ENCODE measurements at regions not wholly inside any gene's neighbourhood (a gene's known extent, or its start where the extent isn't known, plus 50 kb on each side); places are given as distances from the start of the nearest gene placed in this dataset.

DNA sequence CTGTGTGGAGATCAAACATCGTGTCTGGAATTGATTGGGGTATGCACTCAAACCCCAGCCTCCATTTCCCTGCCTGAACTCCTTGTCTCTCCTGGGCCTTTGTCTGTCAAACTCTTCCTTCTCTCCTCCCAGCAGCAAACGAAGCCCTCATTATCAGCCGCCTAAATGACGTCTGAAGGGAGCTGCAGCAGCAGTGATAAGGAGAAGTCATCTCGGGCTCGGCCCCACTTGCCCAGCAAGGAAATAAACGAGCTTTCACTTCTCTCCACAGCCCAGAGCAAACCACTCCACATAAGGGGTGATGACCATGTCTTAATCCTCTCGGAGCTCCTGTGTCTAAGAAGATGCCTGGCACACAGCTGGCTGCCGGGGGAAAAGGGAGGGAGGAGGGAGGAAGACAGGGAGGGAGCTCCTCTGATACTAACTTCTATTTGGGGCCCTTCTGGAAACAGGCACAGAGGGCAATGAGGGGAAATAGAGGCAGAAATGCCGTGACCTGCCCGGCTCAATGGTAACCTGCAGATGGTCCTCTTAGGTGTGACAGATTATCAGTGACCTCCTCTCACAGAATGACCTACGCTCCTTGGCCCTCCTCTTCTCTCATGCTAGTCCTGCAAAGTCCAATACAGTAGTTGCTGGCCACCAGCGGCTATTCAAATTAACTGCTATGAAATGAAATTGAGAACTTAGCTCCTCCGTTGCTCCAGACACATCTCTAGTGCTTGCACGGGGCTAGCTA, 100.4 kb downstream of the PXDC1 start:
- POLR2A ChIA-PET, result no interaction called here
- no peak for ATAC-seq (ENCODE audit: poor library complexity)
- H3K9me3 Mint-ChIP-seq, result no peaks in the 10 kb centered on the region
- CTCF ChIA-PET, result no interaction called here
- TF ChIP-seq, protein P1, sequence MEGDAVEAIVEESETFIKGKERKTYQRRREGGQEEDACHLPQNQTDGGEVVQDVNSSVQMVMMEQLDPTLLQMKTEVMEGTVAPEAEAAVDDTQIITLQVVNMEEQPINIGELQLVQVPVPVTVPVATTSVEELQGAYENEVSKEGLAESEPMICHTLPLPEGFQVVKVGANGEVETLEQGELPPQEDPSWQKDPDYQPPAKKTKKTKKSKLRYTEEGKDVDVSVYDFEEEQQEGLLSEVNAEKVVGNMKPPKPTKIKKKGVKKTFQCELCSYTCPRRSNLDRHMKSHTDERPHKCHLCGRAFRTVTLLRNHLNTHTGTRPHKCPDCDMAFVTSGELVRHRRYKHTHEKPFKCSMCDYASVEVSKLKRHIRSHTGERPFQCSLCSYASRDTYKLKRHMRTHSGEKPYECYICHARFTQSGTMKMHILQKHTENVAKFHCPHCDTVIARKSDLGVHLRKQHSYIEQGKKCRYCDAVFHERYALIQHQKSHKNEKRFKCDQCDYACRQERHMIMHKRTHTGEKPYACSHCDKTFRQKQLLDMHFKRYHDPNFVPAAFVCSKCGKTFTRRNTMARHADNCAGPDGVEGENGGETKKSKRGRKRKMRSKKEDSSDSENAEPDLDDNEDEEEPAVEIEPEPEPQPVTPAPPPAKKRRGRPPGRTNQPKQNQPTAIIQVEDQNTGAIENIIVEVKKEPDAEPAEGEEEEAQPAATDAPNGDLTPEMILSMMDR (IDR thresholded peaks at IDR 0.05), result no peak
- H3K27me3 Mint-ChIP-seq, result peaks cover 15% of the 10 kb centered on the region
- no peak overlapping the region for H3K4me3 Mint-ChIP-seq
- intact Hi-C loops (cut with DNase I, micrococcal nuclease), result no loop called here
- H3K4me1 ChIP-seq (ENCODE audit: insufficient read depth, low read length), result no peaks in the 10 kb centered on the region
- no peaks in the 10 kb centered on the region for H3K27me3 ChIP-seq (ENCODE audit: control insufficient read depth in 1 of 2, insufficient read depth in 2 of 2, low read length in 2 of 2)
- DNase-seq, result no peak
- no peak overlapping the region for H3K27ac ChIP-seq (ENCODE audit: low read depth in 1 of 2, low read length in 2 of 2)
- no peaks in the 10 kb centered on the region for H3K36me3 ChIP-seq (ENCODE audit: insufficient read depth, low read length)
- H3K4me1 Mint-ChIP-seq (ENCODE audit: low read depth), result no peaks in the 10 kb centered on the region
- no peak overlapping the region for H3K27ac Mint-ChIP-seq
- H3K9me3 ChIP-seq (ENCODE audit: control insufficient read depth in 1 of 2, insufficient read depth in 1 of 2, low read length in 2 of 2), result peaks cover 0 to 3% of the 10 kb centered on the region in 2 experiments
- no peaks in the 10 kb centered on the region for H3K36me3 Mint-ChIP-seq (ENCODE audit: low read depth)
- H3K4me3 ChIP-seq (ENCODE audit: low read length), result no peak overlapping the region

GRCh38 chr6:3650076-3650958, 101.2 kb downstream of the PXDC1 start:
- ChIA-PET CTCF (interaction anchor here (1.5 kb wide), 1 partner anchor 12 kb away, joined by 4 read pairs; no protein-coding TSS in a partner anchor), POLR2A (no interaction called here)
- Mint-ChIP-seq H3K36me3 (ENCODE audit: low read depth) (no peaks in the 10 kb centered on the region), H3K4me3 (no peak overlapping the region), H3K27ac (no peak overlapping the region), H3K27me3 (peaks cover 9% of the 10 kb centered on the region), H3K4me1 (ENCODE audit: low read depth) (no peaks in the 10 kb centered on the region), H3K9me3 (no peaks in the 10 kb centered on the region)
- ATAC-seq (ENCODE audit: poor library complexity), result no peak
- no peaks in the 10 kb centered on the region for H3K36me3 ChIP-seq (ENCODE audit: insufficient read depth, low read length)
- no peak for DNase-seq
- TF ChIP-seq, protein P1 (IDR thresholded peaks at IDR 0.05), result no peak
- H3K4me1 ChIP-seq (ENCODE audit: insufficient read depth, low read length), result no peaks in the 10 kb centered on the region
- intact Hi-C loops (cut with DNase I, micrococcal nuclease), result no loop called here
- H3K4me3 ChIP-seq (ENCODE audit: low read length), result no peak overlapping the region
- peaks cover 0 to 3% of the 10 kb centered on the region in 2 experiments for H3K9me3 ChIP-seq (ENCODE audit: control insufficient read depth in 1 of 2, insufficient read depth in 1 of 2, low read length in 2 of 2)
- no peaks in the 10 kb centered on the region for H3K27me3 ChIP-seq (ENCODE audit: control insufficient read depth in 1 of 2, insufficient read depth in 2 of 2, low read length in 2 of 2)
- H3K27ac ChIP-seq (ENCODE audit: low read depth in 1 of 2, low read length in 2 of 2), result no peak overlapping the region

DNA sequence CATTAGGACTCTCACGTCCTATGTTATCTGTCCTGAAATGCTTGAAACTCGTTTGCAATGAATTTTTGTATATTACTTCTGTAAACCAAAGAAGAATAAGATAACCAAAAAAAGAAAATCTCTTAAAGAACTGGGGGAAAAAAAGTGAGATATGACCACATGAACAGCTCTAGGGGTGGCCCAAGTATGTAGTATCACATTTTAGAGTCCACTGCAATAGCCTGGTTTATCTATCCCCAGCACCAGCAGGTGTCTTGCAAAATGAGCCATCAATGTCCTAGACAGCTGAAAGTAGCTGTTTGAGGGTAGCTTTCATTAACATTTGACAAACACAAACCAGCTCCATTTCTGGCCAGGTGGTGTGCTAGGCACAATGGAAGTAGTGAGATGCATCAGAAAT, 102.8 kb downstream of the PXDC1 start:
- Histone ChIP-seq H3K4me3 (ENCODE audit: low read length) (no peak overlapping the region), H3K4me1 (ENCODE audit: insufficient read depth, low read length) (no peaks in the 10 kb centered on the region), H3K27ac (ENCODE audit: low read depth in 1 of 2, low read length in 2 of 2) (no peak overlapping the region), H3K36me3 (ENCODE audit: insufficient read depth, low read length) (no peaks in the 10 kb centered on the region), H3K9me3 (ENCODE audit: control insufficient read depth in 1 of 2, insufficient read depth in 1 of 2, low read length in 2 of 2) (no peaks in the 10 kb centered on the region), H3K27me3 (ENCODE audit: control insufficient read depth in 1 of 2, insufficient read depth in 2 of 2, low read length in 2 of 2) (peaks cover 0 to 2% of the 10 kb centered on the region in 2 experiments)
- no peaks in the 10 kb centered on the region for H3K36me3 Mint-ChIP-seq (ENCODE audit: low read depth)
- intact Hi-C loops (cut with DNase I, micrococcal nuclease), result no loop called here
- ATAC-seq (ENCODE audit: poor library complexity) (no peak), DNase-seq (no peak)
- H3K9me3 Mint-ChIP-seq, result no peaks in the 10 kb centered on the region
- TF ChIP-seq, protein P1 (IDR thresholded peaks at IDR 0.05), result no peak
- POLR2A ChIA-PET, result no interaction called here
- no peaks in the 10 kb centered on the region for H3K4me1 Mint-ChIP-seq (ENCODE audit: low read depth)
- peaks cover 14% of the 10 kb centered on the region for H3K27me3 Mint-ChIP-seq
- CTCF ChIA-PET, result interaction anchor here (1.5 kb wide), 1 partner anchor 11 kb away, joined by 4 read pairs; no protein-coding TSS in a partner anchor
- no peak overlapping the region for H3K4me3 Mint-ChIP-seq
- no peak overlapping the region for H3K27ac Mint-ChIP-seq
